WTC11 (cell line): ENCODE measurements at regions not wholly inside any gene's neighbourhood (a gene's known extent, or its start where the extent isn't known, plus 50 kb on each side); places are given as distances from the start of the nearest gene placed in this dataset.

Source experiments
- ATAC-seq: fragments of 200-7000 bp; cut with Tn5 transposase; 2 replicates; pipeline ENCODE4 v1.10.0; 2021; ENCODE audit warnings: mild to moderate bottlenecking, moderate library complexity
- CTCF ChIA-PET: fragments of 300-600 bp; sonication (Branson Sonifier 250); formaldehyde crosslinking; loops from one replicate; lab custom pipeline; 2021; ENCODE audit warnings: antibody characterized with exemption; lab: Charles Lee
- POLR2A ChIA-PET: fragments of 350-600 bp; sonication (Branson Sonifier 250); formaldehyde crosslinking; loops from one replicate; lab custom pipeline; 2021; ENCODE audit warnings: antibody characterized with exemption; lab: Charles Lee
- DNase-seq: peaks from one replicate; pipeline ENCODE4 v3.0.0; 2021; ENCODE audit warnings: low spot score
- H3K27ac Mint-ChIP-seq: 2 replicates; pipeline ENCODE4 v1.8.0; 2021; ENCODE audit warnings: mixed read lengths
- H3K27me3 Mint-ChIP-seq: 2 replicates; pipeline ENCODE4 v1.8.0; 2021; ENCODE audit warnings: low read depth, mild to moderate bottlenecking, moderate library complexity, mixed read lengths
- H3K36me3 Mint-ChIP-seq: 2 replicates; pipeline ENCODE4 v1.8.0; 2021; ENCODE audit warnings: mixed read lengths
- H3K4me1 Mint-ChIP-seq: 2 replicates; pipeline ENCODE4 v1.8.0; 2022; ENCODE audit warnings: mixed read lengths
- H3K4me3 Mint-ChIP-seq: 2 replicates; pipeline ENCODE4 v1.8.0; 2021; ENCODE audit warnings: mild to moderate bottlenecking, moderate library complexity, mixed read lengths
- H3K9me3 Mint-ChIP-seq: 2 replicates; pipeline ENCODE4 v1.8.0; 2021; ENCODE audit warnings: mixed read lengths
- ATF1 ChIP-seq: sonication (generic); formaldehyde crosslinking; IDR thresholded peaks from 2 replicates; pipeline ENCODE4 v1.8.1; 2023; ENCODE audit warnings: mild to moderate bottlenecking, moderate library complexity, missing genetic modification reagents
- FOXK1 ChIP-seq: sonication (generic); formaldehyde crosslinking; IDR thresholded peaks from 2 replicates; pipeline ENCODE4 v1.8.0; 2022; ENCODE audit warnings: mild to moderate bottlenecking, moderate library complexity, missing genetic modification reagents
- HMGA2 ChIP-seq: fragments of 250-450 bp; sonication (Bioruptor Pico); IDR thresholded peaks from 2 replicates; pipeline ENCODE4 v1.4.0; 2021; ENCODE audit warnings: mild to moderate bottlenecking, moderate library complexity
- JAZF1 ChIP-seq: fragments of 250-450 bp; sonication (Bioruptor Pico); IDR thresholded peaks from 2 replicates; pipeline ENCODE4 v1.9.0; 2021; ENCODE audit warnings: moderate library complexity, mild to moderate bottlenecking, inconsistent platforms
- MXD4 ChIP-seq: fragments of 250-450 bp; sonication (Bioruptor Pico); IDR thresholded peaks from 2 replicates; pipeline ENCODE4 v1.8.0; 2021; ENCODE audit warnings: mild to moderate bottlenecking, moderate library complexity, borderline replicate concordance
- RORB ChIP-seq: fragments of 250-450 bp; sonication (Bioruptor Pico); IDR thresholded peaks from 2 replicates; pipeline ENCODE4 v1.9.0; 2021; ENCODE audit warnings: mild to moderate bottlenecking
- SOX15 ChIP-seq: fragments of 250-450 bp; sonication (Bioruptor Pico); IDR thresholded peaks from 2 replicates; pipeline ENCODE4 v1.9.0; 2021; ENCODE audit warnings: mild to moderate bottlenecking
- SP1 ChIP-seq: sonication (generic); formaldehyde crosslinking; conservative IDR thresholded peaks from 2 replicates; pipeline ENCODE4 v1.8.1; 2022; ENCODE audit warnings: missing genetic modification reagents
- ZBTB21 ChIP-seq: sonication (generic); formaldehyde crosslinking; IDR thresholded peaks from 2 replicates; pipeline ENCODE4 v1.8.1; 2023; ENCODE audit warnings: mild to moderate bottlenecking, missing genetic modification reagents, borderline replicate concordance
- ZNF138 ChIP-seq: sonication (generic); formaldehyde crosslinking; conservative IDR thresholded peaks from 2 replicates; pipeline ENCODE4 v1.8.1; 2022; ENCODE audit warnings: mild to moderate bottlenecking, moderate library complexity, missing genetic modification reagents
- TF ChIP-seq, protein P1 (sequence below): sonication (generic); formaldehyde crosslinking; IDR thresholded peaks from 2 replicates; pipeline ENCODE4 v1.8.0; 2023; ENCODE audit warnings: mild to moderate bottlenecking, missing genetic modification reagents
- TF ChIP-seq, protein P2 (sequence below): sonication (generic); formaldehyde crosslinking; IDR thresholded peaks from 2 replicates; pipeline ENCODE4 v1.8.1; 2022; ENCODE audit warnings: mild to moderate bottlenecking, missing genetic modification reagents, moderate library complexity, borderline replicate concordance
- TF ChIP-seq, protein P3 (sequence below): sonication (generic); formaldehyde crosslinking; IDR thresholded peaks from 2 replicates; pipeline ENCODE4 v1.8.1; 2023; ENCODE audit warnings: mild to moderate bottlenecking, missing genetic modification reagents, moderate library complexity
- TF ChIP-seq, protein P4 (sequence below): sonication (generic); formaldehyde crosslinking; IDR thresholded peaks from 2 replicates; pipeline ENCODE4 v1.8.0; 2022; ENCODE audit warnings: mild to moderate bottlenecking, missing genetic modification reagents
- TF ChIP-seq, protein P5 (sequence below): fragments of 200-600 bp; IDR thresholded peaks from 2 replicates; pipeline ENCODE4 v1.8.0; 2022; ENCODE audit warnings: antibody characterized with exemption
- TF ChIP-seq, protein P6 (sequence below): sonication (generic); formaldehyde crosslinking; IDR thresholded peaks from 2 replicates; pipeline ENCODE4 v1.8.1; 2023; ENCODE audit warnings: mild to moderate bottlenecking, missing genetic modification reagents, borderline replicate concordance

DNA sequence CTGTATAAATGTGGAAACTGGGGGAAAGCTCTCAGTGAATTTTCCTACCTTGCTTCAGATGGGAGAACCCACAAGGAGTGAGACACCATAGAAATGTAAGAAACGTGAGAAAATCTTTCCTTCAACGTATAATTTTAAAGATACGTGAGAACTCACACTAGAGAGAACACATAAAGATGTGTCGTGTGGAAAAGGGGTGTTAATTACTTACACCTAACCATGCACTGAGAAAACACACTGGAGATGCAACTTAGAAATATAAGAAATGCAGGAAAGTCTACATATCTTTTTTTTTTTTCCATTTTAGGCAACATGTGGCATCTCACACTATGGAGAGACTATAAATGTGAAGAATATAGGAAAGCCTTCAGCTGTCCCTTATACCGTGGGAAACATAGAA lies 352.9 kb upstream of the NETO1 start:
- DNase-seq (no peak), ATAC-seq (no peak)
- H3K36me3 Mint-ChIP-seq: peaks cover 22% of the 10 kb centered on the region
- H3K27ac Mint-ChIP-seq: no peak overlapping the region
- H3K4me1 Mint-ChIP-seq: no peaks in the 10 kb centered on the region
- POLR2A ChIA-PET: no interaction called here
- TF ChIP-seq, protein P1, sequence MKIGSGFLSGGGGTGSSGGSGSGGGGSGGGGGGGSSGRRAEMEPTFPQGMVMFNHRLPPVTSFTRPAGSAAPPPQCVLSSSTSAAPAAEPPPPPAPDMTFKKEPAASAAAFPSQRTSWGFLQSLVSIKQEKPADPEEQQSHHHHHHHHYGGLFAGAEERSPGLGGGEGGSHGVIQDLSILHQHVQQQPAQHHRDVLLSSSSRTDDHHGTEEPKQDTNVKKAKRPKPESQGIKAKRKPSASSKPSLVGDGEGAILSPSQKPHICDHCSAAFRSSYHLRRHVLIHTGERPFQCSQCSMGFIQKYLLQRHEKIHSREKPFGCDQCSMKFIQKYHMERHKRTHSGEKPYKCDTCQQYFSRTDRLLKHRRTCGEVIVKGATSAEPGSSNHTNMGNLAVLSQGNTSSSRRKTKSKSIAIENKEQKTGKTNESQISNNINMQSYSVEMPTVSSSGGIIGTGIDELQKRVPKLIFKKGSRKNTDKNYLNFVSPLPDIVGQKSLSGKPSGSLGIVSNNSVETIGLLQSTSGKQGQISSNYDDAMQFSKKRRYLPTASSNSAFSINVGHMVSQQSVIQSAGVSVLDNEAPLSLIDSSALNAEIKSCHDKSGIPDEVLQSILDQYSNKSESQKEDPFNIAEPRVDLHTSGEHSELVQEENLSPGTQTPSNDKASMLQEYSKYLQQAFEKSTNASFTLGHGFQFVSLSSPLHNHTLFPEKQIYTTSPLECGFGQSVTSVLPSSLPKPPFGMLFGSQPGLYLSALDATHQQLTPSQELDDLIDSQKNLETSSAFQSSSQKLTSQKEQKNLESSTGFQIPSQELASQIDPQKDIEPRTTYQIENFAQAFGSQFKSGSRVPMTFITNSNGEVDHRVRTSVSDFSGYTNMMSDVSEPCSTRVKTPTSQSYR (CRISPR knock-in tag): no peak
- no peak for TF ChIP-seq ZNF138
- TF ChIP-seq FOXK1 (CRISPR knock-in tag): no peak
- TF ChIP-seq, protein P2, sequence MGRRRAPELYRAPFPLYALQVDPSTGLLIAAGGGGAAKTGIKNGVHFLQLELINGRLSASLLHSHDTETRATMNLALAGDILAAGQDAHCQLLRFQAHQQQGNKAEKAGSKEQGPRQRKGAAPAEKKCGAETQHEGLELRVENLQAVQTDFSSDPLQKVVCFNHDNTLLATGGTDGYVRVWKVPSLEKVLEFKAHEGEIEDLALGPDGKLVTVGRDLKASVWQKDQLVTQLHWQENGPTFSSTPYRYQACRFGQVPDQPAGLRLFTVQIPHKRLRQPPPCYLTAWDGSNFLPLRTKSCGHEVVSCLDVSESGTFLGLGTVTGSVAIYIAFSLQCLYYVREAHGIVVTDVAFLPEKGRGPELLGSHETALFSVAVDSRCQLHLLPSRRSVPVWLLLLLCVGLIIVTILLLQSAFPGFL (CRISPR knock-in tag): no peak
- TF ChIP-seq SP1 (CRISPR knock-in tag): no peak
- TF ChIP-seq JAZF1 (CRISPR knock-in tag): no peak
- TF ChIP-seq, protein P3, sequence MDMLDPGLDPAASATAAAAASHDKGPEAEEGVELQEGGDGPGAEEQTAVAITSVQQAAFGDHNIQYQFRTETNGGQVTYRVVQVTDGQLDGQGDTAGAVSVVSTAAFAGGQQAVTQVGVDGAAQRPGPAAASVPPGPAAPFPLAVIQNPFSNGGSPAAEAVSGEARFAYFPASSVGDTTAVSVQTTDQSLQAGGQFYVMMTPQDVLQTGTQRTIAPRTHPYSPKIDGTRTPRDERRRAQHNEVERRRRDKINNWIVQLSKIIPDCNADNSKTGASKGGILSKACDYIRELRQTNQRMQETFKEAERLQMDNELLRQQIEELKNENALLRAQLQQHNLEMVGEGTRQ (CRISPR knock-in tag): no peak
- no peak for TF ChIP-seq RORB (CRISPR knock-in tag)
- TF ChIP-seq ATF1 (CRISPR knock-in tag): no peak
- TF ChIP-seq, protein P4, sequence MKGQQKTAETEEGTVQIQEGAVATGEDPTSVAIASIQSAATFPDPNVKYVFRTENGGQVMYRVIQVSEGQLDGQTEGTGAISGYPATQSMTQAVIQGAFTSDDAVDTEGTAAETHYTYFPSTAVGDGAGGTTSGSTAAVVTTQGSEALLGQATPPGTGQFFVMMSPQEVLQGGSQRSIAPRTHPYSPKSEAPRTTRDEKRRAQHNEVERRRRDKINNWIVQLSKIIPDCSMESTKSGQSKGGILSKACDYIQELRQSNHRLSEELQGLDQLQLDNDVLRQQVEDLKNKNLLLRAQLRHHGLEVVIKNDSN (CRISPR knock-in tag): no peak
- TF ChIP-seq, protein P5, sequence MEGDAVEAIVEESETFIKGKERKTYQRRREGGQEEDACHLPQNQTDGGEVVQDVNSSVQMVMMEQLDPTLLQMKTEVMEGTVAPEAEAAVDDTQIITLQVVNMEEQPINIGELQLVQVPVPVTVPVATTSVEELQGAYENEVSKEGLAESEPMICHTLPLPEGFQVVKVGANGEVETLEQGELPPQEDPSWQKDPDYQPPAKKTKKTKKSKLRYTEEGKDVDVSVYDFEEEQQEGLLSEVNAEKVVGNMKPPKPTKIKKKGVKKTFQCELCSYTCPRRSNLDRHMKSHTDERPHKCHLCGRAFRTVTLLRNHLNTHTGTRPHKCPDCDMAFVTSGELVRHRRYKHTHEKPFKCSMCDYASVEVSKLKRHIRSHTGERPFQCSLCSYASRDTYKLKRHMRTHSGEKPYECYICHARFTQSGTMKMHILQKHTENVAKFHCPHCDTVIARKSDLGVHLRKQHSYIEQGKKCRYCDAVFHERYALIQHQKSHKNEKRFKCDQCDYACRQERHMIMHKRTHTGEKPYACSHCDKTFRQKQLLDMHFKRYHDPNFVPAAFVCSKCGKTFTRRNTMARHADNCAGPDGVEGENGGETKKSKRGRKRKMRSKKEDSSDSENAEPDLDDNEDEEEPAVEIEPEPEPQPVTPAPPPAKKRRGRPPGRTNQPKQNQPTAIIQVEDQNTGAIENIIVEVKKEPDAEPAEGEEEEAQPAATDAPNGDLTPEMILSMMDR: no peak
- TF ChIP-seq, protein P6, sequence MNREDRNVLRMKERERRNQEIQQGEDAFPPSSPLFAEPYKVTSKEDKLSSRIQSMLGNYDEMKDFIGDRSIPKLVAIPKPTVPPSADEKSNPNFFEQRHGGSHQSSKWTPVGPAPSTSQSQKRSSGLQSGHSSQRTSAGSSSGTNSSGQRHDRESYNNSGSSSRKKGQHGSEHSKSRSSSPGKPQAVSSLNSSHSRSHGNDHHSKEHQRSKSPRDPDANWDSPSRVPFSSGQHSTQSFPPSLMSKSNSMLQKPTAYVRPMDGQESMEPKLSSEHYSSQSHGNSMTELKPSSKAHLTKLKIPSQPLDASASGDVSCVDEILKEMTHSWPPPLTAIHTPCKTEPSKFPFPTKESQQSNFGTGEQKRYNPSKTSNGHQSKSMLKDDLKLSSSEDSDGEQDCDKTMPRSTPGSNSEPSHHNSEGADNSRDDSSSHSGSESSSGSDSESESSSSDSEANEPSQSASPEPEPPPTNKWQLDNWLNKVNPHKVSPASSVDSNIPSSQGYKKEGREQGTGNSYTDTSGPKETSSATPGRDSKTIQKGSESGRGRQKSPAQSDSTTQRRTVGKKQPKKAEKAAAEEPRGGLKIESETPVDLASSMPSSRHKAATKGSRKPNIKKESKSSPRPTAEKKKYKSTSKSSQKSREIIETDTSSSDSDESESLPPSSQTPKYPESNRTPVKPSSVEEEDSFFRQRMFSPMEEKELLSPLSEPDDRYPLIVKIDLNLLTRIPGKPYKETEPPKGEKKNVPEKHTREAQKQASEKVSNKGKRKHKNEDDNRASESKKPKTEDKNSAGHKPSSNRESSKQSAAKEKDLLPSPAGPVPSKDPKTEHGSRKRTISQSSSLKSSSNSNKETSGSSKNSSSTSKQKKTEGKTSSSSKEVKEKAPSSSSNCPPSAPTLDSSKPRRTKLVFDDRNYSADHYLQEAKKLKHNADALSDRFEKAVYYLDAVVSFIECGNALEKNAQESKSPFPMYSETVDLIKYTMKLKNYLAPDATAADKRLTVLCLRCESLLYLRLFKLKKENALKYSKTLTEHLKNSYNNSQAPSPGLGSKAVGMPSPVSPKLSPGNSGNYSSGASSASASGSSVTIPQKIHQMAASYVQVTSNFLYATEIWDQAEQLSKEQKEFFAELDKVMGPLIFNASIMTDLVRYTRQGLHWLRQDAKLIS: no peak
- TF ChIP-seq ZBTB21 (CRISPR knock-in tag): no peak
- TF ChIP-seq SOX15 (CRISPR knock-in tag): no peak
- TF ChIP-seq HMGA2 (CRISPR knock-in tag): no peak
- TF ChIP-seq MXD4 (CRISPR knock-in tag): no peak
- peaks cover 49% of the 10 kb centered on the region for H3K9me3 Mint-ChIP-seq
- H3K4me3 Mint-ChIP-seq: no peak overlapping the region
- CTCF ChIA-PET: no interaction called here
- peaks cover 2% of the 10 kb centered on the region; the same call in 1 of the 2 replicates for H3K27me3 Mint-ChIP-seq
